GDM1 (cell line): ENCODE measurements at regions not wholly inside any gene's neighbourhood (a gene's known extent, or its start where the extent isn't known, plus 50 kb on each side); places are given as distances from the start of the nearest gene placed in this dataset.
A peak's percentile ranks its signal among the peaks of the same experiment; 100 is the strongest.

Experiments used
- DNase-seq: peaks from one replicate; lab custom pipeline; 2025; lab: John Stamatoyannopoulos, UW

DNA sequence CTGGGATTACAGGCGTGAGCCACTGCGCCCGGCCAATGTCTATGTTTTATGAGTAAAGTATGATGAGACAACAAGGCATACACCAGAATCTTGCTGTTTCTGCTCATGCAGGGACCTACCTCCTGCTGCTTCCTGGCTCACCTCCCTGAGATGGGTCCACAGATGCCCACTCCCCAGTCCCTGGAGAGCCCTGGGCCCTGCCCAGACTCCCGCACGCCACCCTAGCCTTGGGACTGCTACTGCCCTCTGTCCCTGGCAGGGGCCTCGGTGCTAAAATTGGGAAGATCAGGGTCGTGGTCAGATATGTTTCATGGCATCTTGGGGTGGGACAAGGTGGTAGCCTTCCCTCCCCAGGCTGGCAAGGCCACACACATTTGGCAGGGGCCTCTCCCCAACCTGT lies 84.3 kb upstream of the BCOR start:
- DNase-seq: no peak

- peak; percentile 40 for DNase-seq
Measured at GRCh38 chrX:40179283-40179682, 81.5 kb upstream of the BCOR start.

DNA sequence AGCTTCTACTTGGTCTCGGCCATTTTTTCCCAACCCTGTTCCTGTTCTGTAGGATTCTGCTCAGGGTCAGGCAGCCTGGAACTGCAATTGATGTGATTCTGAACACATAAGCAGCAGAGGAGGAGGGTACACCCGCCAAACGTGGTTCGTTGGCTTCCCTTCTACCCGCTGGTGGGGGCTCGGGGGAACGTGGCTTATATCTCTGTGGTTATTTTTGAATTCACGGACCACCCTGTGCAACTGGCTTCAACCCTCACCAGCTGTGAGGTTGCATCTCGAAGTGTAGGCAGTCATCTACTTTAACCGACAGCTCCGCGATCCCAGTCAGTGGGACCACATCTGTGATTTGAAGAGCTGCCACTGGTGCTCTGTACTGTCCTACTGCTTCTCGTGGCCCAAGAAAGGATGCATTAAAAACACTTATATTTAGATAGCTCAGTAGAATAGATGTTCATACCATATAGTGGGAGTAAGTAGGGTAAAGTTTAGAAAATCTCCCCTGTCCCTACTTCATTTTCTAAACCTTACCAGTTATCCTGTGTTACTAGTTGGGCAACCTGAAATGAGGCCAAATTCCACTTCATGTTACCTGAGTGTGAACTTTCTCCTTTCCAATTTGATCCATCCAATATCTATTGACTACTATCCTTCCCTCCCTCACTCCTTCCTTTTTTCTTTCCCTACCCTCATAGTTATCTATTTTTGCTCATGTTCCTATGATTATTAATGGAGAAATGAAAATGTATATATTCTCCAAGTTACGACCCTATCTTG lies 80.4 kb upstream of the BCOR start:
- no peak for DNase-seq

DNA sequence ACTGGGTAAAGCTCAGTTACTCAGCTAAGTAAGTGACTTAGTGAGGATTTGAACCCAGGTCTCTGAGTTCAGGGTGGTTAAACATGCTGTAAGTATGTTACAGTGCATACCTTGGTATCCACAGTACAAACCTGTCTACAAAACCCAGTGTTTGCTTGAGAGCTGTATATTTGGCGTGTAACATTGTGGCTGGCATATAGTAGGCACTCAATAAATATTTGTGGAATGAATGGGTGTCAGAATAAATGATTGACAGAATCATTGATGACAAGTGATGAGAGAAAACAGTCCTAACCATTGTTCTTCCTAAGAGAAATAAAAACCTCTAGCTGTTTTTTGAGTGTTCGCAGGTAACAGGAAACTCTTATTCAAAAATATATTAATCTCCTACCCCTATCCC lies 79.7 kb upstream of the BCOR start:
- no peak for DNase-seq

- DNase-seq: no peak
Measured at GRCh38 chrX:40177117-40177430, 79.3 kb upstream of the BCOR start.

DNA sequence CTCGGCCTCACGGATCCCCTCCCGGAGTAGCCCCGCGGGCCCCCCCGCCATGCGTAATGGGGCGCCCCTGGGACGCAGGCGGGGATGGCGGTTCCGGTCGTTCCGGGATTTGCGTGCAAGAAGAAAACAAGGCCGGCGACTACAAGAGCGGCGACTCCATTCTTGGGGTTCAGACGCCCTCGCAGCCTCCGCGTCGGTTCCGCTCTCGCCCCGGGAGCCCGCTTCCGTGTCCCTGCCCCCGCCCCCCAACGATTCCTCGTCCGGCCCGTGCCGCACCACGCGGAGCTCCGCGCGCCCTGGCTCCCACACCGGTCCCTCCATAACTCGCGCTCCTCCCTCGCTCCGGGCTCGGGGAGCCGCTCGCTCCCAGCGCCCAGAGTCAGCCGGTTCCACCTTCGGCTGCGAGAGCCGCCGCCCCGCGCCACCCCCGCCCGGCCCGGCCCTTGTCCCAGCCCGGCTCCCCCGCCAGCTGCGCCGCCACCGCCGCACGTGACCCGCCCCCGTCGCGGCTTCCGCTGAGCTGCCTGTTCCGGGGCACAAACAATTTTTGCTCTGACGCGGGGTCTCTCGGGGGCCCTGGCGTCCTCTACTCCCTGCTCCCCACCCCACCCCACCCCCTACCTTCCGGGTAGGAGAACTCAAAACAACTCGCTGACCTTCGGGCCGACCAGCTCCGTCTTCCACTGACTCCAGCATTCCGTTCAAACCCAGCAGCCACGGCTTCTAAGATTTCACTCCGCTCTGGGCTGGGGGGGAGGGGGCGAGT lies 78.8 kb upstream of the BCOR start:
- DNase-seq: peak; percentile 72

DNA sequence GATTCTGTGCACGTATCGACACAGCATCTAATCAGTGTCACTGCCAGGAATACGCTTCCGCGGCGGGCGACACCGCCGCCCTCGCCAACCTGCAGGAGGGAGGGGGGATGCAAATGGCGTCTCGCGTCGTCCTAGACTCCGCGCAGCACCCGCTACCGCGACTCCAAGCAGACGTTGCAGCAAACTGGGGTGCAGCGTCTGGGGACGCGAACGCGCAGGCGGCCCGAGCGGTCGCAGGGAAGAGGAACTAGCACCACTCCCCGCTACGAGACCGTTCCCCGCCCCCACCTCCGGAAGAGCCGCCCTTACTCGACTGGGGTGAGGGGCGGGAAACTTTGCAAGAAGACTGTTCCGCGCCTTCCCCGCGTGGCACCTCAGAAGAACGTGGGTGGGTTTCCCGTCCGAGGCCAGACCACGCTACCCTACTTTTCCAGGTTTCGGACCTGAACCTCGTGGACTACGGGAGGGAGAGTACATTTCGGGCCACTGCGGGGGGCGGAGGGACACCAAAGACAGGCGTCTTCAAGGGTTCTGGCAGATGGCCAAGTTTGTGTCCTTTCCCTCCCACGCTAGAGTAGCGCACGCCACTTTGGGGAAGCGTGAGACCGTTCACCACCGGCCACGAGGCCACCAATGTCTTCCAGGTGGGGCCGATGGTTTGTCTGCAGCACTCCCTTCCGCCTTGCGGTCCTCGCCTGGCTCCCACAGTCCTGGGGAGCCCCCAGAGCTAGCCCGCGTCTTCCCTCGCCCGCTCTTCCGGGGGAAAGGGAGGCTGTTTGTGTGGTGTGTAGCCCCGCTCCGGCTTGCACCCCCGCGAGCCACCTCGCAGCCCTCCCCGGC lies 78.0 kb upstream of the BCOR start:
- peak; percentile 83 for DNase-seq

DNA sequence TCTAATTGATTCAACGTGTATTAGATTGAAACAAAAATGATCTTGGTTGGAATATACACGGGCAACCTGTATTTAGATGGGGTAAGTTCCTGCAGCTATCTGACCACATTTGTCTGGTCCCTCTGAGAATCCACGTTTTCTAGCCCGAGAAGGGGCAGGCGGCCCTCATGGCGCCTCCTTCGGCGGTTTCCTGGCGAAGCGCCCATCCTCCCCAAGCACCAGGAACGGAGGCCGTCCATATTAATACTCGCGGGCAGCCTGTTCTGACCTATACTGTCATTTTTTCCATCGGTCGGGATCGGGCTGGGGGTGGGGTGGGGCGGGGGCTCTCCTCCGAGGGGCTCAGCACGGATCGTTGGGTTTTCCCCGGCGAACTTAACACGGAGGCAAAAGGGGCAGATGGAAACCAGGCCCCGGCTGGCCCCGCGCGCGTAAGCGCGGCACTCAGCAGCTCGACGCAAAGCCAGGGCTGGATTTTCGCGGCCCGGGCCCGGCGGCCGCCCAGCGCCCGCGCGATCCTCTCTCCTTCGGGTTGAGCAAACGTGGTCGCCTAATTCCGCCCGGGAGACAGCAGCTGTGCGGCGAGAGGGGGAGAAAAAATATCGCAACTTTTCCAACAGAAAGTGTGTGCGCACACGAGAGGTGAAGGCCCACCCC lies 77.2 kb upstream of the BCOR start:
- no peak for DNase-seq

DNA sequence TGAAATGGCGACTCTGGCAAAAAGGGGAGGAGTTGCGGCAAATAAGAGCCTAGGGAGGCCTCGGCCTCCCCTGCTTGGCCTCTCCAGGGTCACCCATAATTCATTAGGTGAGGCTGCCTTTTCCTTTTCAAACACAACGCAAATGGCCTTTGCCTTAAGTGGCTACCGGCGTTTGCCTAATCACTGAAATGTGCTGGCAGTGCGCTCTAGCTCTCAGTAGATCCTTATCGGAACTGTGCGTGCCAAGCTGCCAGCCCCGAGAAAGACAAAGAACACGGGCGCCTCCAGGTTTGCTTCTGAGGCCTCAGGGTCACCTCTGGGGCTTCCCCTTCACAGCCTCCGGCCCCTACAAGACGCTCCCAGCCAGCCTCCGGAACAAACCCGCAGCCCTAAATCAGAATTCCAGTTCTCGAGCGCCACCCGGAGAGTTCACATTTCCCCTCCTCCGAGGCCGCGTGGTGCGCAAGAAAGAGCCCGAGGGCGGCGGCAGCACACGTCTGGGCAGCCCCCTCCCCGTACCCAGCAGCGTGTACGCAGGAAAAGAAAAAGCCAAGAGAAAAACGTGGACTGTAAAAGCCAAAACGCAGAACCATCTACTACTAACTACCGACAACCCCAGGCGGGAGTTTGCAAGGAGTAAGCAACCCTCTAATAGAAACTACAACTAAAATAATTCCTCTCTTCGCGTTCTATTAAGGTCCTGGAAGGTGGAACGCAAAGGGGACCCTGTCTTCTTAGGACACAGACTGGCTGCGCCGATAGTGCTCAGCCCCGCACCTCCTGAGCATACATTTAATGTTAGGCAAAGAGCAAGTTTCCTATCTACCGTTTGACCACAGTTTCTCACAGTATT lies 76.5 kb upstream of the BCOR start:
- DNase-seq: no peak

DNA sequence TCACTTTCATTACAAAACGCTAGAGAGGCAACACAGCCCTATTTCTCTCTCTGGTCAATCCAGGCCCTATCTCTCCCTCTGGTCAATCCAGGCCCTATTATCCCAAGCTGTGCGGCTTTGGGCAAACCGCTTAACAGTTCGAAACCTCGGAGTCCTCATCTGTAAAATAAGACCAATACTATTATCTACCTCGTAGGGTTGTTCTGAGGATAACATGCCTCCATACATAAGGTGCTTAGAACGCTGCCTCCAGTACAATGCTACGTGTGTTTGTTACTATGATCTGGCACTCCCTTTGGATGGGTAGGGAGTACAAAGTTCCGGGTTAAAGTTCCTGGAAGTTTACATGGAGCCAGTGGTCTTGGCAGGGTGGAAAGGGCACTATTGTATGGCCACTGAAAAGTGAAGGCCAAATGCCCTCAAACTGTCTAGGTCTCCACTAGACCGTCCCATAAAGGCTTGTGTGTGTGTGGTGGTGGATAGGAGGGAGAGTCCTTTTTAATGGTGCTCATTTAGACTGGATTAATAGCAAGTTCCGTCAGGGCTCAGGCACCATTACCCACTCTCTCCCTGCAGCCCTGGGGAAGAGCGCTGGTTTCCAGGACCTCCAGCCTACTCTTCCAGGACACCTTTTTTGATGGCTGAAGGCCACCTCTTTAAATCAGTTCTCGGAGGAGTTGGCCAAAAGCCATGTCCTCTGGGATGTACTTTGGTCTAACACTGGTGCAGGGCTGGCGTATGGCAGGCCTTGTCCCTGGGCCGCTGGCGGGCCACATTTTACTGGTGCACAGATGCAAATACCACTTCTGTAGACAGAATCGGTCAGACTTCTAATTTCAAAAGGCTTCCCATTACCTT lies 75.6 kb upstream of the BCOR start:
- no peak for DNase-seq

- no peak for DNase-seq
Measured at GRCh38 chrX:40172401-40173142, 74.8 kb upstream of the BCOR start.

DNA sequence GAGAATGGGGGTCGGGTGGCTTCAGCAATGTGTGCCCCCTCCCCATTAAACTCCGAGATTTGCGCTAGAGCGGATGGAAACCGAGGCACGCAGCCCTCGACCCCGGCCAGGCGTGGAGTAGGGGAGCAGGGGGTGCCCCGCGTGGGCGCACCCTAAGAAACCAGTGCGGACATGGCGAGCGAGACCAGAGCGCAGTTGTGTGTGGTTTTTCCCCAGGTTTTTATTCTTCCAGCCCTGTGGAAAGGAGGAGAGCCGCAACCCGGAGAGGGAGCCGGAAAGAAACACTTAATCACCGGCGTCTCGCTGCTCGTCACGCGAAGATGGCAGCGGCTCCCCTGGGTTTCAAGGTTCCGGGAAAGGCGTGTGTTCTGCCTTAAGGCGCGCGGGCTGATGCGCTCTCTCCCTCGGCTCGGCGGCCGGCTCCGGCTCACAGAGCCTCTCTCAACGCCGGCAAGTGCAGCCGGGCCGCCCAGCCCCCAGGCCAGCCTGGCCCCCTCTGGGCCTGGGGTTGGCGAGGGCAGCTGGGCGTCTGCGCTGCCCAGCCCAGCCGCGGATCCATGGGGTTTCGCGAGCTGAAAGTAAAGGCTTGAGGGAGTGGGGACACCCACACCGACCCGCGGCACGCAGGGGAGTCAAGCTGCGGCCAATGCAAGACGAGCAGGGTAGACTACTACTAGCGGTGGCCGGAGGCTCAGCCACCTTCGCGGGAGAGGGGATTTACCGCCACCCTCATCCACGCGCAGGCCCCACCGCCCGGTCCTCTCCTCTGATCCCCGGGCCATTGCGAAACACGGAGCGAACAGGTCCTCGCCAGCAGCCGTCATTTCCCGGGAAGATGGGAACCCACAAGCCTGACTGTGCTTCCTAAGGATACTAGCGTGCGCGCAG lies 74.0 kb upstream of the BCOR start:
- DNase-seq: no peak

- DNase-seq: no peak
Measured at GRCh38 chrX:40170830-40171512, 73.2 kb upstream of the BCOR start.

GRCh38 chrX:40169193-40170101 lies 71.7 kb upstream of the BCOR start:
- peak; percentile 19 for DNase-seq

DNA sequence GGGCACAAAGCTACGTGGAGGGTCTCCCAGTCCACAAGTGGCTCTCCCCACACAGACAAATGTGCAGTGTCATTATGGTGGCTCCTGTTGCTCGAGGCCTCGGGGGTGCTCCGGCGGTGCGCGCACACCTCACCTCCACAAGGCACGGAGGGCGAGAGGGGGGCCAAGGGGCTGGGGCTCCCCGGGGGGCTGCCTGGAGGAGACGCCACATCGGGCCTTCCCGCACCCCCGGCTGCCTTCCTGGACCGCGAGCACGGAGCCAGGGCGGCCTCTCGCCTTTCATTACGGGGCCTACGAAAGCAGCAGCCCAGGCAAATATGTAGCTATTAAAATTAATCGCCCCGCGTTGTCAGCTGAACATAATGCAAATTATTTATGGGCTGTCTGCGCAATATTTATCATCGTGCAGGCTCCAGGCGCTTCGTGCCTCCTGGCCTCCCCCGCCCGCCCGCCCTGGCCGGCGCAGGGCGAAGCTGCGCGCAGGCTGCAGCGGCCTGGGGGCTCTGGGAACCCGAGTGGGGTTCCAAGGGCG lies 70.8 kb upstream of the BCOR start:
- DNase-seq: no peak

GRCh38 chrX:40167850-40168479 lies 70.2 kb upstream of the BCOR start:
- no peak for DNase-seq
